Suprapubic skin (tissue), 2 donors: ENCODE measurements at regions not wholly inside any gene's neighbourhood (a gene's known extent, or its start where the extent isn't known, plus 50 kb on each side); places are given as distances from the start of the nearest gene placed in this dataset.

Experiments
- EP300 ChIP-seq: sonication (generic); formaldehyde crosslinking; IDR thresholded peaks from one replicate; pipeline ENCODE4 v1.6.1; 2017; ENCODE audit warnings: antibody characterized with exemption
- POLR2A ChIP-seq, 2 donors: fragments of 450-650 bp; IDR thresholded peaks; one replicate each; pipeline ENCODE4 v1.6.1; 2017; ENCODE audit warnings: antibody characterized with exemption in 2 of 2, mild to moderate bottlenecking in 2 of 2, moderate library complexity in 2 of 2

DNA sequence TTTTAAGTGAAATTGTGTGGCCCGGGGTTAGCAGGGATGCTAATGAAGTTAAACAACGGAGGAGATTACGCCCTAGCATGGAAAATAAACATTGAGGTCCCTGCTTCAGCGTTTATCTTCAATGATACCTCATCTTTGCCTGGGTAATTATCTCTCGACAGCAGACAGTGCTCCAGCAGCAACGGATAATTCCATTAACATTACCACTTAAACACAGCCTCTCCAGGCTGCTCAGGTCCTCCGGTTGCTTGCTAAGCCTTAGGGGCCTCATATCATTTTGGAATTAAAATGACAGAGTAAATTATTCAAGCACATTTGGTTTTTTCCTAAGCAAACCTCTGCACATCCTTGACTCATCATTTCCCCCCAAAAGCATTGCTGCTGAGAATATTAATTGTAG, 281.5 kb upstream of the KLF3 start:
- TF ChIP-seq EP300 (no peak), POLR2A (IDR thresholded peaks at IDR 0.05) (no peak)
